Thyroid gland (tissue), 4 donors: ENCODE measurements at regions not wholly inside any gene's neighbourhood (a gene's known extent, or its start where the extent isn't known, plus 50 kb on each side); places are given as distances from the start of the nearest gene placed in this dataset.

Experiments used
- CTCF ChIP-seq, 6 experiments: fragments of 200-600 bp in 3 of 6; fragments of 450-650 bp in 3 of 6; sonication (generic) in 3 of 6; IDR thresholded peaks; one replicate each; pipeline ENCODE4 v1.5.1; 2016 to 2019; ENCODE audit warnings: antibody characterized with exemption in 6 of 6, mild to moderate bottlenecking in 2 of 6, inconsistent platforms in 1 of 6, moderate library complexity in 1 of 6
- POLR2A ChIP-seq, 2 donors: fragments of 450-650 bp; IDR thresholded peaks; one replicate each; pipeline ENCODE4 v1.6.1; 2017; ENCODE audit warnings: antibody characterized with exemption in 2 of 2, mild to moderate bottlenecking in 2 of 2, moderate library complexity in 1 of 2

- TF ChIP-seq CTCF (IDR thresholded peaks at IDR 0.05) = no peak
- no peak for TF ChIP-seq POLR2A (IDR thresholded peaks at IDR 0.05)
Observed at GRCh38 chr3:170640737-170641171, 54.9 kb upstream of the SLC7A14 start.
